Tongue (tissue), 2 donors: ENCODE measurements at regions not wholly inside any gene's neighbourhood (a gene's known extent, or its start where the extent isn't known, plus 50 kb on each side); places are given as distances from the start of the nearest gene placed in this dataset. TPM values are rescaled to one million over a fixed set of nuclear protein-coding genes. Genes with fewer than 3 reads are reported as not detected.

Source experiments
- DNase-seq: peaks from one replicate; pipeline ENCODE4 v3.0.0-alpha.2; 2015
- small RNA-seq: library from RNA; depleted of rRNA; stranded (forward); fragments of <200 nt; gene quantifications from one replicate; pipeline ENCODE3, GENCODE V24; 2014; ENCODE audit warnings: low replicate concordance

DNA sequence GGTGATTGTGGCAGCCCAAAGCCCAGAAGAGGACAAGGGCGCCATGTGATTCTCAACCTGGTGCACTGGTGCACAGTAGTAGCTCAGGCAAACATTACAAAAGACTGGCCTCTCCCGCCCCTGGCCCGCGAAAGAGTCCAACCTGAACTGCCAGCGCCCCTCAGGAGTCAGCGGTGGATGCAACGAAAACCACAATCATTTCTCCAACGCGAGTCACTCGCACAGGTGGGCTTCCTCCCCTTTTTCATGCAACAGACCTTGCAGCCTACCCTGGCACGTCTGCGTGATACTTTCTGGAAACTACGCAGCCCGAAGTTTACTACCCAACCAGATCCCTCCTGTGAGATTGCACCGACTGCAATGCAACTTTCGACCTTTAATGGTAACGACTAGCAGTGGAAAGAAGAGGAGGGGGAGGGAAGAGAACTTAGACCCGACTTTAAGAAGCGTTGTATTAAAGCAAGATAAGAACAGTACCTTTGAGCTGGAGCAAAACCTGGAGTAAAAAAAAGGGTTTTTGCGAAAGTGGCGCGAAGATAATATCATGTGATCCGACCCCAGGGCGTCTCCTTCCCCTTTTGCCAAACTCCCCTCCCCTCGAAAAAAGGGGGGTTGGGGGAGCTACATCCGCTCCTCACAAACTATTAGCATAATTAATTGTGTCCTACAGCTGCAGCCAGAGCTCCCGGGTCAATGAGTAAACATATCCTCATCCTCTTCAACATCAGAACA is 63.3 kb upstream of the CCDC160 start:
- DNase-seq: no peak

DNA sequence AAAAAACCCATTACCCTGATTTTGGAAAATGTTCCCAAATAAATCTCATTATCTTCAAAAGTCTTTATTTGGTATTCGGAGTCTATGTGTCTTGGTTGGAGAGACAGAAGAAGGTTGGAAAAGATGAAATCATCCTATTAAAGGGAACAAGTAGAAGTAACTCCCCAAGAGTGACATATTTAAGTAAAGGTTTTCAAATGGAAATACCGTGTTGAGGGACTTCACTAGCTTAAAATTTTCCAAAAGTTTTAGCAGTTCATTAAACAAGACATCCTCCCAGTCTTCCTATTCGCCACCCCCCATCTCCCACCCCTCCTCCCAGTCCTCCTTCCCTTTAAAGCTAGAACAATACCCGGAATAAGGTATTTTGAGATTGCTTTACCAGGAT is 62.7 kb upstream of the CCDC160 start:
- DNase-seq: no peak

DNA sequence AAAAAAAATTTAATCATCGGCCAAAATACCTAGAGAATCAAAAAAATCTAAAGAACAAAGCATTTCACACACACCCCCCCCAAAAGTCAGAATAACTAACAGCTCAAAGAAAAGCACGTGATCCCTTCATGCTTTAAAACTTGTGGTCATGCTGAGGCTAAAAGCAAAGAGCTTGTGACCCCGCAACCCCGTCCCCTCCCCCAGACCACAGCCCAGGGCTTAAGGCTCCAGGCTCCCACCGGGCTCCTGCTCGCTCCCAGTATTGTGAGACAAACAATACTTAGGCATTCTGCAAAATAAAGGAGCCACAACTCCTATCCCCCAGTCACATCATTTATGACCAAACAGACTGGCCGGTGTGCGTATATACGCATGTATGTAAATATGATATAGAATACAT is 62.1 kb upstream of the CCDC160 start:
- DNase-seq: no peak

DNA sequence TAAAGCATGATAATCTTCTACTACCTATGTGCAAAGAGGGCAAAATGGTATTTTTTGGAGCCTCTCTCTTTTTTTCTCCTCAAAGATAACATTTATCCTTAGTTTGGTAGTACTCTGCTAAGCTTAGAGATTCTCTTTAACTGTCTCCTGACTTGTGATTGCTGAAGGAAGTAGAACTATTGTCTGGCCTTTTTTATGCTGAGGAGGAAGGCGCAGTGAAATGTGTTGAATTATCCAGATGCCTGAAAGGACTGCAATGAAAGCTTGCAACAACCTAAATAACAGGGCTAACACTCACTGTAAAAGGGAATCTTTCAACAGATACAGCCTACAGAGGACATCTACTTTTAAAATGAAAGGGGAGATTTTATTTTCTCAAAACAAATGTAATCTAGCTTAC is 59.5 kb upstream of the CCDC160 start:
- DNase-seq: no peak

DNA sequence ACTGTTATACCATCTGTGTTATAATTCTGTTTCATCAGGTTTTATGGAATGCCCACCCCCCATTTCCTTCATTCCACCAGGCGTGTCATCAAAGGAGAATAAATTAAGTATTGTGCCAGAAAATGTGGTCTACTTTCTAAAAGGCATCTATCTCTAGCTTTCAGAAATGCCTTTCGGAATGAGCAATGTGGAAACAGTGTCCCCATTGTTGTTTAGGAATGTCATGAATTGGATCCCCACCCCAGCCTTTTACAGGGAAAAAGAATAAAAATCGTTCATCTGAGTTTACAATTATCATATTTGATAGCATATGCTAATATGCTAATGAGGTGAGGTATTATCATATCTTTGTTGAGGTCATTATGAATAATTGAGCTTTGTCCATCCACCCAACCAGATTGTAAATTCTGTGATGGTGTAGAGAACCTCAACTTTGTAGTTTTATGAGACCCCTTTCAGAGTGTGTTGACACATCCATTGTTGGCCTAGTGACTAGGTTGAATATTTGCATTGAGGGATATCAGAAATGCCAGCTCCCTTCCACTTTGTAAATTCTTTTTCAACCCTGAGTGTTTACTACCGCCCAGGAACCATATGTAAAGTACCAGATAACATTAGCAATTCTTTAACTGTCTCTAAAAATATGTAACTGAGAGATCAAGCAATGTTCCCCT is 56.2 kb upstream of the CCDC160 start:
- no peak for DNase-seq

DNA sequence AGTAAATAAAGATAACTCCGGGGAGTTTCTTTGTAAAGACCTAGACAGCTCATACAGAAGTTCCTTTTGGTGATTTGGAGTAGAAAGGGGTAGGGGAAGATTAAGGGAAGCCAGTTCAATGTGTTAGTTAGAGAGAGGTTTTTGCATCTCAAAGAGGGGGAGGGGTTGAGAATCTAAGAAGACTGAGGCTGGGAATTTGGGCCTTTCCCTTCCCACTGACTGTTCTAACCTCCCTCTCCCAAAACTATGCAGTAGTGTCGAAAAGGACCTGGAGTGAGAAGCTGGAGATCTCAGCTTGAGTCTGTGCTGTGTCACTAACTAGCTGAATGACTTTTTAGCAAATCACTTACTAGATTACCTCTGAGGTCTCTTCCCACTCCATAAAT is 55.7 kb upstream of the CCDC160 start:
- DNase-seq: no peak

DNA sequence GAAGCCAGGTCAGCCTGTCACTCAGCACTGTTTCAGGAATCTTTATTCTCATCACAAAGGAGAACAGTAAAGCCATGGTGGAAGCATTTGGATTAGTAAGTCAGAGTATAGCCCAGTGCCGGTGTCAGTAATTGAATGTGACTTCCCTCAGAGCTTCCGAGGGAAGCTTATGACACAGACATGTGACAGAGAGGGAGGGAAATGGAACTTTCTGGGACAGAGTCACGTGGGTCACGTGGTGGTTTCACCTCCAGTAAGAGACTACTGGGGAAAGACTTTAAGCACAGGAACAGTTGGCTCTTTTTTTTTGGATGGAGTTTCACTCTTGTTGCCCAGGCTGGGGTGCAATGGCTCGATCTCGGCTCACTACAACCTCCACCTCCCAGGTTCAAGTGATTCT is 53.3 kb upstream of the CCDC160 start:
- no peak for DNase-seq

DNA sequence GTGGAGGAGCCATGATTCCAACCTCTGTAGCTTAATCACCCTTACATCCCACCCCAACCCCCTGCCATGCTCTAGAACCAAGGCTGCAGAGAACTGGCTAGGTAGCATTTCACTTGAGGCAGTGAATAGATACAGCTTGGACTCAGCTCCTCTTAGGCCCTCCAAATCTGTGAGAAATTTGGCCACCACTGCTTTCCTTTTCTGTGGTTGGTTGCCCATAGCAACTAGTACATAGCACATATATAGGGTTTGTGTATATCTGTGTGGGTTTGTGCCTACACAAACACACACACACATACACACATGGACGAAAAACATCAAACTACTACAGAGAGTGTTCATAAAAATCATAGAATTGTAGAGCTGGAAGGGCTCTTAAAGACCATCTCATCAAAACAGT is 52.0 kb upstream of the CCDC160 start:
- no peak for DNase-seq

DNA sequence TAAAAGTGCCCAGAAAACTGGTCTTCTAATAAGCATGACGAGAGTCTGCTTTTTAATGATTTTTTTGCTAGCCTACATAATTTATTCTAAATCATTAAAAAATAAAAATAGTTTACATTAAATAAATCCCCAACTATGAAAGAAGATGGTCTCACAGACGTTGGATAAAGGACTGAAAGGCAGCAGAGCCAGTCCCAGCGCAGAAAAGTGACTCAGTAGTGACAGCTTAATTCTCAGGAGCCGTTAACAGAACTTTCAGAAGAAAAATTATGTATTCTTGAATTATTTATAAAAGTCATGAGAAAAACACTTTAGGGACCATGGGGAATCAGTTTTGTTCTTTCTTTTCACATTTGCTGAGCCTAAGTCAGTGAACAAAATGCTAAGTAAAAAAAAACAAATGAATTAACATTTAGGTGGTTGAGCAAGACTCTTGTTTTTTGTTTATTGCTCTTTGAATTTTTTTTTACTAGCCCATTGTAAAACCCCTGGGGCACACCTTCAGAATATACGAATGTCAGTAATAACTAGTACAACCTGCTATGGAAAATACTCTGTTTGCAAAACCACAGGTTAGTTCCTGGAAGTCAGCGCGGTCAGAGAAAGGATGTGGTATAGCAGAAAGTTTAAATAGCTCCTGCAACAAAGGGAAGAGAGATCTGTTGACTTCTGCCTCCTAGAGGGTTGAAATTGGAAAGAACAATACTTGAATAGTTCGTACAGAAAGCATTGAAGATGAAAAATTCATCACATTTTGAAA is 50.4 kb upstream of the CCDC160 start:
- no peak for DNase-seq

Small RNA genes lying in the stretch of these regions (small RNA-seq; reads per million reads assigned to genes)
- gene RF00019 (not detected), gene TIMM8BP2 (not detected)
